H54 (cell line): ENCODE measurements at regions not wholly inside any gene's neighbourhood (a gene's known extent, or its start where the extent isn't known, plus 50 kb on each side); places are given as distances from the start of the nearest gene placed in this dataset.
A peak's percentile ranks its signal among the peaks of the same experiment; 100 is the strongest.
"Not testable (repeated sequence)": the region's sequence is repeated elsewhere in the genome, so short reads cannot be mapped to it uniquely, and the experiment has no call there.

Experiments used
- DNase-seq: peaks from one replicate; pipeline ENCODE4 v3.0.0; 2011; ENCODE audit warnings: low spot score, mixed read lengths; ENCODE audit not compliant: insufficient read length
- FAIRE-seq: peaks from 3 replicates; lab custom pipeline; 2011; peaks lifted over from hg19 to GRCh38; lab: Jason Lieb, UNC
- POLR2A ChIP-seq: IDR thresholded peaks from 2 replicates; pipeline ENCODE4 v1.6.1; 2011; ENCODE audit warnings: low read depth, mild to moderate bottlenecking, low read length

- DNase-seq, FAIRE-seq: not testable (repeated sequence)
Measured at GRCh38 chr2:87075054-87075790, 53.6 kb upstream of the PLGLB1 start.

GRCh38 chr2:87075791-87076252 lies 54.2 kb upstream of the PLGLB1 start:
- FAIRE-seq = not testable (repeated sequence)
- peak; percentile 2 for DNase-seq

- DNase-seq (peak; percentile 12), FAIRE-seq (peak; percentile 90)
- peak; percentile 42 for TF ChIP-seq POLR2A
Measured at GRCh38 chr2:87076253-87077123, 54.8 kb upstream of the PLGLB1 start.

GRCh38 chr2:87077124-87077446 lies 55.4 kb upstream of the PLGLB1 start:
- DNase-seq, FAIRE-seq: not testable (repeated sequence)

- FAIRE-seq, DNase-seq: not testable (repeated sequence)
Measured at GRCh38 chr2:87081727-87082126, 60.1 kb upstream of the PLGLB1 start.

- not testable (repeated sequence) for DNase-seq, FAIRE-seq
Measured at GRCh38 chr2:87088079-87088478, 66.4 kb upstream of the PLGLB1 start.

- not testable (repeated sequence) for FAIRE-seq, DNase-seq
Measured at GRCh38 chr2:87089401-87089800, 67.8 kb upstream of the PLGLB1 start.

DNA sequence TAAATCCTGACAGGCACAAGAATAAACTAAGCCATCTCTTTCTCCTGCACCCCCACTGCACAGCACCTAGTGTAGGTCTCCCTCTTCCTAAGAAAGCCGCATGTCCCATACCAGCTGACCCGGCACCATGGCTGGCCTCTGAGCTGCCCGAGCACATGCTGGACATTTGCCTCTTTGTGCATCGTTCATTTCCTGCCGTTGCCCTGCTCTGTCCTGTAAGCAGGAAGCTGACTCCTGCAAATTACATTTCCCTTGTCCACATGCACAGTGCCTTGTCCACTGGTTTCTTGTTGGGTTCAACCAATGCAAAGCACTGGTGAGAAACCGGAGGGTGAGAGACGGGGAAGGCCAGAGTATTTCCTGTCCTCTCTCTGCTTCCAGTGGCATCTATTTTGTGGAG lies 71.6 kb upstream of the PLGLB1 start:
- not testable (repeated sequence) for DNase-seq
- FAIRE-seq = peak; percentile 67

DNA sequence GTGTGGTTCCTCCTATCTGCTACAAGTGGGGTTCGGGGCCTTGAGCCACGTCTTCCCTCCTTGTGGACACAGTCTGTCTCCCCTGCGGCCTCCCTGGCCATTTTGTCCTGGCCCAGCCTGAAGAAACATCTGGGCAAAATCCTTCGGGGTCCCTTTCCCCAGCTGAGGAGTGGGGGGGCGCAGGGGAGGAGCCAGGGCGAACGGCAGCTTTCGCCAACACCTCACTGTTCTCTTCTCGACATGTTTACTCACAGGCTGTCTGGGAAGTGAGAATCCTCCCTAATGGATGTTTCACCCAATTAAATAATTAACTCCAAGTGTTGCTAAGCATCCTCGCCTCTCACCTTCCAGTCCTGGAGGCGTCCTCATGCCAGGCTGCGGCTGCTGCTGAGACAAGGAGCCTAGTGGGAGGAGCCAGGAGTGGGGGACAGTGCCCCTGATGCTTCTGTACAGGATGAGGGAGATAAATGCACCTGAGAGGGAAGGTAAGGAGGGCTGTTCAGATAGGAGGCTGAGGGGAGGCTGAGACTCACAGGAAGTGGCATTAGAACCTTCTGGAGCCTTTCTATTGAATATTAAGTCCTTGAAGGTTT lies 72.4 kb upstream of the PLGLB1 start:
- not testable (repeated sequence) for FAIRE-seq, DNase-seq

GRCh38 chr2:87095804-87096203 lies 74.2 kb upstream of the PLGLB1 start:
- FAIRE-seq, DNase-seq: not testable (repeated sequence)

- not testable (repeated sequence) for DNase-seq
- peak; percentile 79 for FAIRE-seq
Measured at GRCh38 chr2:87128761-87129553, 107.3 kb upstream of the PLGLB1 start.

- not testable (repeated sequence) for DNase-seq, FAIRE-seq
Measured at GRCh38 chr2:87132577-87132976, 110.9 kb upstream of the PLGLB1 start.

DNA sequence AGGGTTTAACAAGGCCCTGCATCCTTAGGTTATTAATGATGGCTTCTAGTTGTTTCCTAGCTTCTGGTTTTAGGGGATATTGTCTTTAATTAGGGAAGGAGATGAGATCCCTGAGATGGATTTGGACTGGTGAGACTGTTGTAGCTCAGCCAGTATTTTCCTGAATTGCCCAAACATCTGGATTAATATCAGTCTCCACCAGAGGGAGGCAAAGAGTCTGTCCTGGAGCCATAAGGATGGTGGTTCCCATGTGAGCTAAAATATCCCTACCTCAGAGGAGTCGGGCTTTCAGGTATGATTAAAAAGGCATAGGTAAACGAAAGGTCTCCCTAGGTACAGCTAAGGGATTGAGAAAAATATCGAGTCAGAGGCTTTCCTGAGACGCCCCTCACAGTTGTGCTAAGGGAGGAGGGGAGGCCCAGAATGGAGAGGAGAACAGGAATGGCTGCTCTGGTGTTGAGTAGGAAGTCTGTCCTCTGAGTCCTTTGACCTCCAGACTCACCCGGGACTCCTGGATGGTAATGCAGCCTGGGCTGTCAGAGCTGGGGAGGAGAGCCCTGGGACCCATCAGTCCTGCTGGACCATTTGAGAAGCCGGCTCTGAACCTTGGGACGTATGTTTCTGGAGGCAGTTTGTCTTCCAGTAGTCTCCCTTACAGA lies 130.3 kb upstream of the PLGLB1 start:
- not testable (repeated sequence) for DNase-seq, FAIRE-seq

DNA sequence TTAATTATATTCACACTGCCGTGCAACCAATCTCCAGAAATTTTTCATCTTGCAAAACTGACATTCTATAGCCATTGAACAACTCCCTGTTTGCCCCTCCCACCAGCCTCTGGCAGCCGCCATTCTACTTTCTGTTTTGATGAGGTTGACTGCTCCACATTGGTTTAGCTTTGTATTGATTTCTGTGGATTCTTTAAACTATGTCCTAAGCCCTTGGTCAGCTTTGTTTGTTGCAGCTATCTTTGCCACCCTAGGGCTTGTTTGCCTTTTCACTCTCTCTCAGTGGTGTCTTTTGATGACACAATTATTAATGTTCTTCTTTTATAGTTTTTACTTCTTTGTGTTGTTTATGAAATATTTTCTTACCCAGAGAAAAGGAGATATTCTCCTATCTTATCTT lies 152.8 kb upstream of the PLGLB1 start:
- DNase-seq = not testable (repeated sequence)
- FAIRE-seq = peak; percentile 45

- not testable (repeated sequence) for DNase-seq
Measured at GRCh38 chr2:87183373-87183772, 161.7 kb upstream of the PLGLB1 start.

DNA sequence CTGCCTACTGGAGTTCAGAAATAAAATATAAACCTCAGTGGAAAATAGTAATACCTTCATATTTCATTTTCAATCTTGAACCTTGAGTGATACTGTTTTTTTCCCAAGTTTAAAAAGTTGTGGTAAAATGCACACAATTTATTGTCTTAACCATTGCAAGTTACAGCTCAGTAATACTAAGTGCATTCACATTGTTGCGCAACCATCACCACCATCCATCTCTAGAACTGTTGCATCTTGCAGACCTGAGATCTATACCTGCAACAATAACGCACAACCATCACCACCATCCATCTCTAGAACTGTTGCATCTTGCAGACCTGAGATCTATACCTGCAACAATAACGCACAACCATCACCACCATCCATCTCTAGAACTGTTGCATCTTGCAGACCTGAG lies 162.6 kb upstream of the PLGLB1 start:
- DNase-seq, FAIRE-seq: not testable (repeated sequence)

More at GRCh38 chr2:87183373-87183772, 161.7 kb upstream of the PLGLB1 start:
- peak; percentile 60 for FAIRE-seq

DNA sequence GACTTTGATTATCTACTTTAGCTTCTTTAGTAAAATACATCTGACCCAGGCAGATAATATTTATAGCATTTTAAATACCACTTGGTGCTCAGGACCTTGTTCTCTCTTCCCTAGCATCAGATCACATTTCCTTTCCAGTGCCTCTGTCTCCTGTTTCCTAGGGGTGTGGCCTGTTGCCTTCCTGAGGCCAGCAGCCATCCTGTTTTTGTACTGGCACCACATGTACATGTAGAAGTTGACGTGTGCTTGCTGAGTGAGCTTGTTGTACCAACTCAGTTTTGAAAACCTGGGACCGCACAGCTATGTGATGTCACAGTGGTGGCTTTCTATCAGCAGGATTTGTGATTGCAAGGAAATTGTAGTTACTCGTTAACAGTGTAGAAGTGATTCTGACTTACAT lies 167.6 kb upstream of the PLGLB1 start:
- DNase-seq, FAIRE-seq: not testable (repeated sequence)

- DNase-seq, FAIRE-seq: not testable (repeated sequence)
Measured at GRCh38 chr2:87193336-87193735, 171.7 kb upstream of the PLGLB1 start.
